Thyroid gland (tissue), 4 donors: ENCODE measurements at regions not wholly inside any gene's neighbourhood (a gene's known extent, or its start where the extent isn't known, plus 50 kb on each side); places are given as distances from the start of the nearest gene placed in this dataset.

ENCODE experiments used
- CTCF ChIP-seq, 6 experiments: fragments of 200-600 bp in 3 of 6; fragments of 450-650 bp in 3 of 6; sonication (generic) in 3 of 6; IDR thresholded peaks; one replicate each; pipeline ENCODE4 v1.5.1; 2016 to 2019; ENCODE audit warnings: antibody characterized with exemption in 6 of 6, mild to moderate bottlenecking in 2 of 6, inconsistent platforms in 1 of 6, moderate library complexity in 1 of 6
- POLR2A ChIP-seq, 2 donors: fragments of 450-650 bp; IDR thresholded peaks; one replicate each; pipeline ENCODE4 v1.6.1; 2017; ENCODE audit warnings: antibody characterized with exemption in 2 of 2, mild to moderate bottlenecking in 2 of 2, moderate library complexity in 1 of 2

DNA sequence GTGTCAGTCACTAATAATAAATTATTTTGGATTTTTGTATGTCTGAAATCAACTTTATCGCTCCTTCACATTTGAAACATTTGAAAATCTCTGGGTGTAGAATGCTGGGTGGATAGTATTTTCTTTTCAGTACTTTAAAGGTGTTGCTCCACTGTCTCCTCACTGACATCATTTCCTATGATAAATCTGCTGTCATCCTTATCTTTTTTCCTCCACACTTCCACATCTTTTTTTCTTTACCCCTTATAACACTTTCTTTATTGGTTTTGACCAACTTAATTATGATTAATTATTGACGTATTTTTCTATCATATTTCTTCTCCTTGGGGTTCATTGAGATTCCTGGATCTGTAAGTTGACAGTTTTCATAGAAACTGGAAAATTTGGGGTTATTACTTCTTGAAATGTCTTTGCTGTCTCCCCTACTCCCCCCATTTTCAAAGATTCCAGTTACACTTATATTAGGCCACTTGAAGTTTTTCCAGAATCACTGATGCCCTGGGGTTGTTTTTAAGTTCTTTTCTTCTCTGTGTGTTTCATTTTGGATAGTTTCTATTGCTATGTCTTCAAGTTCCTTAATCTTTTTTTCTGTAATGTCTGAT lies 177.5 kb upstream of the DIO3 start:
- TF ChIP-seq POLR2A (IDR thresholded peaks at IDR 0.05) (no peak), CTCF (IDR thresholded peaks at IDR 0.05) (no peak)
